Hematopoietic multipotent progenitor cell treated with erythropoietin and hydrocortisone succinate and interleukin-3 and kit ligand, for 8 days (in vitro differentiated cells): ENCODE measurements at regions not wholly inside any gene's neighbourhood (a gene's known extent, or its start where the extent isn't known, plus 50 kb on each side); places are given as distances from the start of the nearest gene placed in this dataset.
"Not testable (repeated sequence)": the region's sequence is repeated elsewhere in the genome, so short reads cannot be mapped to it uniquely, and the experiment has no call there.

ENCODE experiments used
- DNase-seq: peaks from one replicate; pipeline ENCODE4 v3.0.0-alpha.2; 2015

DNA sequence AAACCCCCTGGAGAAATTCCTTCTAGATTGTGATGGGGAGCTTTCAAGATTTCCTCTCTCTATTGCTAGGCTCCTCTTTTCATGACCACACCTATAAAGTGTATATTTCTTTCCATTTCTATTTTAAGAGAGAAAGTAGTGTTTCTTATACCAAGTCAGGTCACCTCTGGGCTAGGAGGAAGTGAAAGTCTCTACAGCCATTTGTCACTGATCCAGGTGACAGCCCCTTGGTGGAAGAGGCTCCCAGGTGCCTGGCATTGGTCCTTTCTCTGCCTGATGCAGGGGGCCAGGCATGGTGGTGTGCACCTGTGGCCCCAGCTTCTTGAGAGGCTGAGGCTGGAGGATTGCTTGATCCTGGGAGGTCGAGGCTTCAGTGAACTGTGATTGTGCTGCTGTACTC lies 64.7 kb downstream of the DHCR7 start:
- DNase-seq: no peak

- no peak for DNase-seq
Measured at GRCh38 chr11:71381781-71382505, 66.2 kb downstream of the DHCR7 start.

GRCh38 chr11:71379701-71380100 lies 68.5 kb downstream of the DHCR7 start:
- no peak for DNase-seq

DNA sequence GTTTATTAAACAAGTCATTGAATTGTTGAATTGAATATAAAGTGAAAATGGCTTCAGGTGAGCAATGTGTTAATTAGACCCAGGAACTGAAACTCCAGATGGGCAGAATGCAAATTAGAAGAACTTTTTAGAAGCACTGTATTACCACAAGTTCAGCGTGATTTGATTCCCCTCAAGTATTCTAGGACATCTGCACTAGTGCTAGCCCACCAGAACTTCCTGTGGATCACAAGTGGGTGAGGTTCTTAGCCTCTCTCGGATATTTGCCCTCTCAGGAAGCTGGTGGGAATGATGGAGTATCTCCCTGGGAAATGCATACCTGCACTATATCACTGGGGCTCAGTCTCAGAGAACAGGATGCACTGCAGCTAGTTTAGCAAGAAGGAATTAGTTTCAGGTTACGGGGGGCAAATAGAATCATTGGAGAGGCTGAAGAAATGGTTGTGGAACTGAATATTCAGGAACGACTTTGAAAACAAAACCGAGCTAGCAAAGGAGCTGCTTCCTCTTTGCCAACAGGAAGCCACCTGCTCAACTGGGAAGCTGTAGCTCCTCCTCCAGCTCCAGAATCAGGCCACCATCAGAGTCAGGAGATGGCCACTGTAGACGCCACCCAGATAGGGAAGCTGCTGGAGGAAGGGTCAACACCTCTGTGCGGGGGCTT lies 74.3 kb downstream of the DHCR7 start:
- no peak for DNase-seq

DNA sequence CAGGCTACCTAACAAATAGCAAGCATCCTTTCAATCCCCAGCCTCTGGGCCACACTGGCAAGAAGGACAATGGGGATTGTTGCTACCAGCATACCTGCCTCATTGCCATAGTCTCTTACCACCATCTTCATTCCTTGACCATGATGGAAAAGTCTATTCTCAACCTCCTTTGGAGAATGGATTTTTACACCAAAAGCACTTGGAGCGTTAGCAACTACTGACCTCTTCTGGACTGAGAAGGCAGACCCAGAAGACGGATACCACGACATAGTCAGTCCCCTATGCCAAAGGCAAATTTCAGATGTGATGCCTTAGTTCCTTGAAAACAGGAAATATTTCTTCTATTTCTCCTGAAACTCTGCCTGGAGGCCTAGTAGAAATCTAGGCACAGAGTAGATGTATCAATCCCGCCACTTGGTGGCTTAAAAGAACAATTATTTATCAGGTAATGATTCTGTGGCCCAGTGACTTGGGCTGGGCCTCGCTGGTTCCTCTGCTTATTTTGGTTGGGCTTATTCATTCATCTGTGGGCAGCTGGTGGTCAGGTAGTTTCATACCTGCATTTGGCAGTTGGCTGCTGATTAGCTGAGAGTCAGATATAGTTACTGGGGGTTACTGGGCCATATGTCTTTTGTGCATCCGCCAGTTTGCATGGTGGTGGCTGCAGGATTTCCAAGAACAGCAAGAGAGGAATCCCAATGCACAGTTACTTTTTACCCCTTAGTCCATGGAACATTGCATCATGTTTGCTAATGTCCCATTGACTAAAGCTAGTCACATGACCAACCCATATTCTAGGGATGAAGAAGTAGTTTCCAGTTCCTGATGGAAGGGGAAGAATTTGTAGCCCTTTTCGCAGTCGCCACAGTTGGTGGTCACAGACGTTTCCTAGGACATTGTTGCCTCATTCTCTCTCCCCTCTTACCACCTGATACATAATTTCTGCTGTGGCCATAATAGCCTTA lies 75.2 kb downstream of the DHCR7 start:
- DNase-seq: no peak

DNA sequence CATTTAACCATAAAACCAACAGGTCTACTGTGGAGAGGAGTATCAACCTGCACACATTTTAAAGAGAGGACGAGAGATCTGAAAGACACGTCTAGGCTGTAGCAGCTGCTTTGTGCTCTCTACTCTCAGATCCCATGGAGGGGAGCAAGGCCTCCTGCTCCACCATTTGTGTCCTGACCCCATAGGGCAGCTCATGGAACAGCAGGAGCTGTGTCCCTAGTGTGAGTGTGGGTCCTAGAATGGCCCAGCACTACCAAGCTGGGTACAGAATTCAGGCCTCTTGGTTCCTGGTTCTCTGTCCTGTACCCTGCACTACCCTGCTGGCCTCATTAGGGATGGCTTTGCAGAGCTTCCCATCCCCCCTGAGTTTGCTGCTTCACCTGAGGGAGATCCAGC lies 76.5 kb downstream of the DHCR7 start:
- DNase-seq: no peak

DNA sequence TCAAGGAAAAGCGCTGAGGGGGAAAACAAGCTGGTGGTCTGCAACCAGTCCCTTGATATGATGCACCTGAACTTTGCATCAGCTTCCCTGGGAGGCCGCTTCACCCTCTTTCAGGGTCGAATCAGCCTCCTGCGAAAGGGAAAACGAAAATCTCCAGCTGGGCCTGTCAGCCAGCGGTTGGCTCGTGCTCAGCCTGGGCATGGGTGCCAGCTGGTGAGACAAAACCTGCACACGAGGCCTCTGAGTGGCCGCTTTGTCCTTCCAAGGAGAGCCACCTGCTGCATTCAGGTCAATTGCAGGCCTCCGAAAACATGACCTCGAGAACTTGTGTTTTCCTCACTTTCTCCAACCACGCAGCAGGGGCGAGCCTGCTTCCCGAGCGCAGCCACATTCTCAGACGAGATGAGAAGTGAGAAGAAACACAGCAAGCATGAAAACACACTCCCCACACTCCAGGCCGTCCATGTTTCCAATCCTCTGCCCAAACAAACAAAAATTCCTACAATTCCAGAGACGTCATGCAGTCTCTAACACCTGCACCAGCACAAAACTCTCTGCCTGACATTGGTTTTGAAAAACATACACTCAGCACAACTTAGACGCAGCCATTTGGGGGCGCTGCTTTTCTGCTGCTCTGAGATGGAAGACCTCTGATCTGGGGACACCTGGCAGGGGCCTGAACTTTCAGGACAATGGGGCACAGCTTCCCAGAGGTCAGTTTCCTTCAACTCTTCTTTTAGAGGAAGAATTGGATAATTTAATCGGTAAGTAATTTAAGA lies 77.1 kb downstream of the DHCR7 start:
- DNase-seq: no peak

DNA sequence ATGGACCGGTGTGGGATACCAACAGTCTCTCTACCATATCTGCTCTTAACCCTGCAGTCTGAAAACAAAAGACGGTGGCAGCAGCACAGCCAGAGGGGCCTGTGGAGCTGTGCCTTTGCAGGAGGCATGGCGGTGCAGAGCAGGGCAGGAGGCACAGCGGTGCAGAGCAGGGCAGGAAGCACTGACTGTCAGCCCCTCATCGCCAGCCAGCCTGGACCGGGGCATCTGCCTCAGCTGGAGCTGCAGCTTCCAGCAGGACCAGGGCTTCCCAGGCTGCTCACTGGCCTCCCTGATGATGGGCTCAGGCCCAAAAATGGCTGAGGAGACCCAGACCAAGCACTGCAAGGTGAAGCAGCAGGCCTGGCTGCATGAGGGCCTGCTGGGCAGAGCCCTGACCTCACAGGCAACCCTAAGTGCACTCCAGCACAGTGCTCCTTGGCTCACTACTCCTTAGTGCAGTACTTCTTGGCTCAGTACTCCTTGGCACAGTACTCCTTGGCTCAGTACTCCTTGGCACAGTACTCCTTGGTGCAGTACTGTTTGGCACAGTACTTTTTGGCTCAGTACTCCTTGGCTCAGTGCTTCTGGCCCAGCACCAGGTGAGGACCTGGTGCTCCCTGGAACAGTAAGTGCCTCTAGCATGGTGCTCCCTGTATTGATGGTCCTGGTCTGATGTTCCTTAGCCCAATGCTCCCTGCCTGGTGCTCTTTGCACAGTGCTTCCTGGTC lies 78.0 kb downstream of the DHCR7 start:
- DNase-seq: no peak

- no peak for DNase-seq
Measured at GRCh38 chr11:71369411-71369810, 78.8 kb downstream of the DHCR7 start.

GRCh38 chr11:71368966-71369365 lies 79.2 kb downstream of the DHCR7 start:
- DNase-seq: no peak

DNA sequence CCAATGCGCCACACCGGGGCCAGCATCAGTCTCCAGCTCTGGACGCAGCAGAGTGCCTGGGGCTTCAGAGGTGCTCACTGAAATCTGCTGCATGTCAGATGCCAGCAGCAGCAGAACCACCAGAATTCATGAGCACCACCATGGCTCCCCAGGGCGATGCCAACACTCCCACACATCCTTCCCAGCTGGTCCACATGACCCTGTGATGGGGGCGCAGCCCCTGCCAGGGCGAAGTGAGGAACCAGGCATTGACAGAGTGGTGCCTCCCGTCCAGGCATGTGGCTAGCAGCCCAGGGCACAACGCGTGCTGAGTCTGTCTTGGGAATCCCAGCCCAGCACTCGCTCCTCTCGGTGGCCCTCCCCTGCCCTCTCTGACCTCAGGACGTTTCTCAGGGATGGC lies 80.4 kb downstream of the DHCR7 start:
- DNase-seq: no peak

GRCh38 chr11:71367276-71367675 lies 80.9 kb downstream of the DHCR7 start:
- not testable (repeated sequence) for DNase-seq

DNA sequence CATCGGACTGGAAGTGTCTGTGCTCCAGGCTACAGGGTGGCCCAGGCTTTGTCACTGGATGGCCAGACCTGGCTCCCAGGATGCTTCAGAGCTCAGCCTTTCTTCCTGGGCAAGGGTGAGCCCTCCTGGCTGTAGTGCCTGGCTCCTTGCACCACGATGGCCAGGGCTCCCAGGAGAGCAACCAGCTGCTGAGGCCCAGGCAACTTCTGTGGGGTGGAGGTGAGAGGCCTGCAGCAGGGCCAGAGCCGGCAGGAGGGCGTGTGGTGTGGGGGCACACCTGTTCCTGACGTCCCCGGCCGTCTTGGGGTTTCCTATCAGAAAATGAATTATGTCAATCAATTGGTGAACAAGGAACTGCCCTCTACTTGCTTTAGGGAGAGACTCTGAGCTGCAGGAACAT lies 82.1 kb downstream of the DHCR7 start:
- no peak for DNase-seq

DNA sequence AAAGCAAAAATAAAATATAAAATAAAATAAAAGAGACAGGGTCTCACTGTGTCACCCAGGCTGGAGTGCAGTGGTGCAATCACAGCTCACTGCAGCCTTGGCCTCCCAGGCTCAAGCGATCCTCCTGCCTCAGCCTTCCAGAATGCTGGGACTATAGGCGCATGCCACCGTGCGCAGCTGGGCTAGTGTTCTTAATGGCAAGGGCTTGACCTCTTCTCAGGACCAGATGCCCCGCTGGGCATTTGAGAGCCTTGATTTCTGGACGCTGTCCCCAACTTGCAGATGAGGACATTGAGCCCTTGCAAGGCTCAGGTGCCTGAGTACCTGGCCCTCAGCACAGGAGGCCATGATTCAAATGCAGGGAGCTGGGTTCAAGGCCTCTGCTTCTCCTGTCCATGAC lies 82.6 kb downstream of the DHCR7 start:
- no peak for DNase-seq

DNA sequence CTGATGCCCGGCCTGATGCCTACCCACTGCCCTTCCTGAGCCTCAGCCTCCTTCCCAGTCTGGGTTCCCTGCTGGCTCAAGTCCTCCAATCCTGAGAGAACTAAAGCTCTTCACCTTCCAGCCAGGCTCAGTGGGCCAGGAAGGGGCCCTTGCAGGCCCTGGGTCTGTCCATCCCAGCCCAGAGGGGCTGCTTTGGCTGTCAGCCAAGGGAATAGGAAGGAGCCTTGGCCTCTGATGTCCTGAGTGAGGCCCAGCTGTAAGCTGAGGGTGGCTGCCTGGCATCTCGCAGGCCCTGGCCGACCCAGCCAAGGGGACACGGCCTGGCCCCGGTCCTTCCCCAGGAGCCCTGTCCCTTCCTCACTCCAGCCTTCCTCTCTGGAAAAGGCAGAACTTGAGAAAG lies 83.4 kb downstream of the DHCR7 start:
- DNase-seq: no peak

DNA sequence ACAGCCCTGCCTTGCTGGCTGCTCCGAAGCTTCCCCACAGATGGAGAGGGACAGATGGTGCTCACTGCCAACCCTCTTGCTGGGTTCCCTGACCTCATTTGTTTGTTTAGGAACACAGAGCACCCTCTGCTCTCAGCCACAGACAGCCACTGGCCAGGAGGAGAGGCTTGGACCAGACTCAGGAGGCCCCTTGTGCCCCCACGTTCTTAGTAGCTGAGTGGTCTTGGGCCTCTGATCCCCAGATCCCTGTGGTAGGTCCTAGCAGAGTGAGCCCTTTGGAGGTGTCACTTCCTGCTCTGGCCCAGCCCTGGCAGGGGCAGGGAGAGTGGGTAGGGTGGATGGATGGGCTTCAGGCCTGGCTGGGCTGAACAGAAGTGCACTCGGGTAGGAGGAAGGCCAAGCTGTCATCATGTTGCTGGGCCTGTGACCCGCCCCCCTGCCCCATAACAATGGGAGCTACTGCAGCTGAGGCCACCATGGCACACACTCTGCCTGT lies 84.0 kb downstream of the DHCR7 start:
- no peak for DNase-seq

GRCh38 chr11:71363721-71364120 lies 84.5 kb downstream of the DHCR7 start:
- no peak for DNase-seq

DNA sequence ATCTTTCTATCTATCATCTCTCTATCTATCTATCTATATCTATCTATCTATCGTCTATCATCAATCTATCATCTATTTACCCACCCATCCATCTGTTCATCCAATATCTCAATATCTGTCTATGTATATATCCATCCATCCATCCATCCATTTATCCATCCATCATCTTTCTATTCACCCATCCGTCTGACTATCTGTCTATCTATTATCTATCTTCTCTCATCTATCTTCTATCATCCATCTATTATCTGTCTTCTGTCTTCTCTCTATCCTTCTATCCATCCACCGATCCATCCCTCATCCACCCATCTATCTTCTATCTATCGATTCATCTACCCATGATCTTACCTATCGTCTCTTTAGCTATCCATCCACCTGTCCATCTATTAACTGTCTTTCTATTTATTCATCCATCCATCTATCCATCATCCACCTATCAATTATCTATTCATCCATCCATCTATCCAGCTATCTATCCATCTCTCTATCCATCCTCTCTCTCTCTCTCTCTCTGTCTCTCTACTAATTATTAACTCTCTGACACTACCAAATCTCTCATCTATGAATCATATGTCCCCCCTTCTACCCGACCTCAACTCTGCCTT lies 89.1 kb downstream of the DHCR7 start:
- DNase-seq: no peak

DNA sequence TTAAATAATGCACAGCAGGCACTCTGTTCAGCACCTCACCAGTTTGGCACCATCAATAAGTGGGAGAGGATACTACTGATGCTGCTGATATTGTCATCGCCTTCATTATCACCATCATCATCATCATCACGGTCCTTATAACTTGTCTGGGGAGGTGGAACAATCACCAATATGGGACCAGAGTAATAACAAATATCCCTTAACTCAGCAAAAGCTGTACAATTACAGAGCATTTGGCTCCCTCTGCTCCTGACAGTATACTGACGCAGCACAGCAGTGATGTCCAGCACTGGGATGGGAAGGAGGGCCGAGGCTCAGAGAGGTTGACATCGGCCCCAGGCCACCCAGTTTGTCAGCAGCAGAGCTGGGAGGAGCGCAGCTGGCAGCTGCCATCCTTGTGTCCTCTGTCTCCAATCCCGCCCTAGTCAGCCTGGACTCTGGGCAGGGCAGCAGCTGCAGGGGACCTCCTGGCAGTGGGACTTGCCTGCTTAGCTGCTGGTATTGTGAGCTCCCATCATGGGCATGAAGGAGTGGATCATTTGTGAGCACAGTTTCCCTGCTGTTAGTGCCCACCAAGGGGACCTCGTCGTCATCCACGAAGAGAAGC lies 90.0 kb downstream of the DHCR7 start:
- no peak for DNase-seq

DNA sequence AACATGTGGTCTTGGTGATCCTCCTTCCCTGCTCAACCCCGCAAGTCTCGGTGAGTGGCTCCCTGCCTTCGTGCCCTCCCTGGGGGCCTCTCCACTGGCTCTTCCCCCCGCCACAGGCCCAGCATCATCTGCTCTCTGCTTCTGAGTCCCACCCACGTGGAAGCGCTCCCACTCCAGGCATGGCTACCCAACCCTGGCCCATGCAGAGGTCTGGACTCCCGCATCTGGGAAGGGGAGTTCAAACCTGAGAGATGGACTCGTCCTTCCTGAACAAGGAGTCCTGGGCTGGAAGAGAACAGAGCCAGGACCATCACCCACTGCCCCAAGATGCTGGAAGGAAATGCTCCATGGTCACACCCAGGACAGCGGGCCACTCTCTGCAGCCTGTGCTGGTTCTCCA lies 90.8 kb downstream of the DHCR7 start:
- no peak for DNase-seq

DNA sequence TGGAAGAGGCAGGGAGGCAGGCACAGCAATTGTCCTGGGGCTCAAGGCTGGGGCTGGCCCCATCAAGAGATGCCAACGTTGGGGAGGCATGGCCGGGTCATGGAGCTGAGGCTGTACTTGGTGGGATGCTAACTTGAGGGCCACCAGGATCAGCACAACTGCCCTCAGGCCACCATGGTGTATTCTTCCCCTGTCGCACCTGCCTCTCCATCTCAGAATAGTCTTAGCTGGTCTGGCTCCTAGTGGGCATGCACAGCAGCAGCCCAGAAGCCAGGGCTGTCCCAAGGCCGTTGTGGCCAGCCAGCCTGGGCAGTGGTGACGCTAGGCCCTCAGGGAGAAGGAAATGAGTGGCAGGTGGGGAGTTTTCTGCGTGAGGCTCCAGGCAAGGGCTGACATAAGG lies 91.3 kb downstream of the DHCR7 start:
- DNase-seq: no peak
